ENCODE measurements at regions not wholly inside any gene's neighbourhood (a gene's known extent, or its start where the extent isn't known, plus 50 kb on each side); places are given as distances from the start of the nearest gene placed in this dataset.

DNA sequence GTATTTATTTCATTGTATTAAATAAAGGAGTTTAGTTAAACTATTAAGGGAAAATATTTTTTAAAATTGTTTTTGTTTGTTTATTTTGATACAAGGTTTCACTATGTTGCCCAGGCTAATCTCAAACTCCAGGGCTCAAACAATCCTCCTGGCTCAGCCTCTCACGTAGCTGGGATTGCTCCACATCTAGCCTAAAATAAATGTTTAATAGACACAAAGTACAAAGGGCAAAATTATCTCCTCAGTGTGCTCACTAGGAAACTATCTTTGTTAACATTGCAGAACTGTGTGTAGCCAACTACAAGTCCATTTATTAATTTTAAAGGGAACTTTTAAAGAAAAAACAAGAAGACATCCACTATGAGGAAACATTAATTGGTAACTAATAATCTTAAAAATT, 207.2 kb upstream of the PCDH17 start:
- Histone ChIP-seq H3K9me2 (ENCODE audit: insufficient read depth) (no peaks in the 10 kb centered on the region), H3K27me3 (ENCODE audit: insufficient read depth, low read length) (no peaks in the 10 kb centered on the region), H3K4me1 (ENCODE audit: control insufficient read depth in 1 of 2, insufficient read depth in 2 of 2, low read length in 2 of 2) (no peaks in the 10 kb centered on the region), H3K79me2 (ENCODE audit: insufficient read depth, low read length) (no peaks in the 10 kb centered on the region), H4K20me1 (ENCODE audit: insufficient read depth) (no peaks in the 10 kb centered on the region), H3K4me2 (ENCODE audit: low read length) (no peak overlapping the region), H3K27ac (ENCODE audit: low read depth, low read length) (no peak overlapping the region), H3K9ac (ENCODE audit: low read length) (no peak overlapping the region), H3K36me3 (ENCODE audit: control insufficient read depth in 1 of 2, insufficient read depth in 2 of 2, low read length in 2 of 2) (no peaks in the 10 kb centered on the region), H3K9me3 (ENCODE audit: control insufficient read depth in 1 of 2, insufficient read depth in 1 of 2, low read depth in 1 of 2, low read length in 2 of 2) (peaks cover 9 to 12% of the 10 kb centered on the region in 2 experiments; a peak in 2 of 4 replicates), H3K4me3 (replicated peaks in 1 of 2; ENCODE audit: low read depth in 1 of 2, low read length in 2 of 2) (no peak overlapping the region), H2AFZ (ENCODE audit: low read depth, low read length, poor library complexity, severe bottlenecking) (no peak overlapping the region)
- ChIA-PET RAD21 (ENCODE audit: low non-redundant PET in 1 of 2, low total read pairs in 2 of 2, uncharacterized antibody in 2 of 2, unreplicated experiment in 2 of 2) (no interaction called here), POLR2A (no interaction called here), CTCF (no interaction called here)
- TF ChIP-seq, protein P1, sequence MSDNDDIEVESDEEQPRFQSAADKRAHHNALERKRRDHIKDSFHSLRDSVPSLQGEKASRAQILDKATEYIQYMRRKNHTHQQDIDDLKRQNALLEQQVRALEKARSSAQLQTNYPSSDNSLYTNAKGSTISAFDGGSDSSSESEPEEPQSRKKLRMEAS (IDR thresholded peaks at IDR 0.05), result no peak
- TF ChIP-seq EGR1 (IDR thresholded peaks at IDR 0.05; ENCODE audit: low read depth) (no peak), RAD21 (IDR thresholded peaks at IDR 0.05; ENCODE audit: low read depth) (no peak), POLR2A (IDR thresholded peaks at IDR 0.05; ENCODE audit: borderline replicate concordance, extremely low read depth, insufficient read depth, insufficient read length) (no peak), ZFX (IDR thresholded peaks at IDR 0.05) (no peak), EZH2phosphoT487 (IDR thresholded peaks at IDR 0.05; ENCODE audit: borderline replicate concordance) (no peak), POLR2AphosphoS5 (IDR thresholded peaks at IDR 0.05; ENCODE audit: low read depth, low read length) (no peak), CEBPB (IDR thresholded peaks at IDR 0.05; ENCODE audit: low read depth) (no peak), FOSL1 (IDR thresholded peaks at IDR 0.05; ENCODE audit: low read depth) (no peak), JUND (IDR thresholded peaks at IDR 0.05) (no peak)
- TF ChIP-seq, protein P2, sequence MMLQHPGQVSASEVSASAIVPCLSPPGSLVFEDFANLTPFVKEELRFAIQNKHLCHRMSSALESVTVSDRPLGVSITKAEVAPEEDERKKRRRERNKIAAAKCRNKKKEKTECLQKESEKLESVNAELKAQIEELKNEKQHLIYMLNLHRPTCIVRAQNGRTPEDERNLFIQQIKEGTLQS (IDR thresholded peaks at IDR 0.05), result no peak
- TF ChIP-seq, protein P3, sequence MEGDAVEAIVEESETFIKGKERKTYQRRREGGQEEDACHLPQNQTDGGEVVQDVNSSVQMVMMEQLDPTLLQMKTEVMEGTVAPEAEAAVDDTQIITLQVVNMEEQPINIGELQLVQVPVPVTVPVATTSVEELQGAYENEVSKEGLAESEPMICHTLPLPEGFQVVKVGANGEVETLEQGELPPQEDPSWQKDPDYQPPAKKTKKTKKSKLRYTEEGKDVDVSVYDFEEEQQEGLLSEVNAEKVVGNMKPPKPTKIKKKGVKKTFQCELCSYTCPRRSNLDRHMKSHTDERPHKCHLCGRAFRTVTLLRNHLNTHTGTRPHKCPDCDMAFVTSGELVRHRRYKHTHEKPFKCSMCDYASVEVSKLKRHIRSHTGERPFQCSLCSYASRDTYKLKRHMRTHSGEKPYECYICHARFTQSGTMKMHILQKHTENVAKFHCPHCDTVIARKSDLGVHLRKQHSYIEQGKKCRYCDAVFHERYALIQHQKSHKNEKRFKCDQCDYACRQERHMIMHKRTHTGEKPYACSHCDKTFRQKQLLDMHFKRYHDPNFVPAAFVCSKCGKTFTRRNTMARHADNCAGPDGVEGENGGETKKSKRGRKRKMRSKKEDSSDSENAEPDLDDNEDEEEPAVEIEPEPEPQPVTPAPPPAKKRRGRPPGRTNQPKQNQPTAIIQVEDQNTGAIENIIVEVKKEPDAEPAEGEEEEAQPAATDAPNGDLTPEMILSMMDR (IDR thresholded peaks at IDR 0.05 in 2 of 3, conservative IDR thresholded peaks at IDR 0.05 in 1 of 3; ENCODE audit: borderline replicate concordance in 1 of 3, insufficient read depth in 1 of 3, low read depth in 2 of 3, low read length in 2 of 3), result no peak
- DNase-seq (ENCODE audit: low read depth, low spot score) (no peak), ATAC-seq (no peak)
- intact Hi-C loops (cut with micrococcal nuclease), result no loop called here
- no TSS peak for BruUV-seq (replicated peaks)
